Ishikawa (cell line): ENCODE measurements at regions not wholly inside any gene's neighbourhood (a gene's known extent, or its start where the extent isn't known, plus 50 kb on each side); places are given as distances from the start of the nearest gene placed in this dataset.

Experiments used
- CEBPB ChIP-seq: IDR thresholded peaks from 2 replicates; pipeline ENCODE4 v1.6.1; 2012
- CREB1 ChIP-seq: IDR thresholded peaks from 2 replicates; pipeline ENCODE4 v1.6.1; 2012; ENCODE audit warnings: low read depth
- EGR1 ChIP-seq: IDR thresholded peaks from 2 replicates; pipeline ENCODE4 v1.6.1; 2012
- EP300 ChIP-seq: IDR thresholded peaks from 2 replicates; pipeline ENCODE4 v1.6.1; 2012; ENCODE audit warnings: borderline replicate concordance
- FOXM1 ChIP-seq: IDR thresholded peaks from 2 replicates; pipeline ENCODE4 v1.6.1; 2012; ENCODE audit warnings: low read depth, borderline replicate concordance
- MAX ChIP-seq: IDR thresholded peaks from 2 replicates; pipeline ENCODE4 v1.6.1; 2012
- NFIC ChIP-seq: IDR thresholded peaks from 2 replicates; pipeline ENCODE4 v1.6.1; 2012
- RAD21 ChIP-seq: IDR thresholded peaks from 2 replicates; pipeline ENCODE4 v1.6.1; 2012; ENCODE audit warnings: low read depth
- REST ChIP-seq: IDR thresholded peaks from 2 replicates; pipeline ENCODE4 v1.6.1; 2012; ENCODE audit warnings: low read depth, mild to moderate bottlenecking
- TAF1 ChIP-seq: IDR thresholded peaks from 2 replicates; pipeline ENCODE4 v1.6.1; 2012; ENCODE audit warnings: low read depth, mild to moderate bottlenecking
- TCF12 ChIP-seq: IDR thresholded peaks from 2 replicates; pipeline ENCODE4 v1.6.1; 2012; ENCODE audit warnings: low read depth
- TEAD4 ChIP-seq: IDR thresholded peaks from 2 replicates; pipeline ENCODE4 v1.6.1; 2012
- YY1 ChIP-seq: IDR thresholded peaks from 2 replicates; pipeline ENCODE4 v1.6.1; 2012; ENCODE audit warnings: low read depth
- ZBTB7A ChIP-seq: IDR thresholded peaks from 2 replicates; pipeline ENCODE4 v1.6.1; 2012; ENCODE audit warnings: low read depth
- TF ChIP-seq, protein P1 (sequence below): IDR thresholded peaks from 2 replicates; pipeline ENCODE4 v1.6.1; 2012

DNA sequence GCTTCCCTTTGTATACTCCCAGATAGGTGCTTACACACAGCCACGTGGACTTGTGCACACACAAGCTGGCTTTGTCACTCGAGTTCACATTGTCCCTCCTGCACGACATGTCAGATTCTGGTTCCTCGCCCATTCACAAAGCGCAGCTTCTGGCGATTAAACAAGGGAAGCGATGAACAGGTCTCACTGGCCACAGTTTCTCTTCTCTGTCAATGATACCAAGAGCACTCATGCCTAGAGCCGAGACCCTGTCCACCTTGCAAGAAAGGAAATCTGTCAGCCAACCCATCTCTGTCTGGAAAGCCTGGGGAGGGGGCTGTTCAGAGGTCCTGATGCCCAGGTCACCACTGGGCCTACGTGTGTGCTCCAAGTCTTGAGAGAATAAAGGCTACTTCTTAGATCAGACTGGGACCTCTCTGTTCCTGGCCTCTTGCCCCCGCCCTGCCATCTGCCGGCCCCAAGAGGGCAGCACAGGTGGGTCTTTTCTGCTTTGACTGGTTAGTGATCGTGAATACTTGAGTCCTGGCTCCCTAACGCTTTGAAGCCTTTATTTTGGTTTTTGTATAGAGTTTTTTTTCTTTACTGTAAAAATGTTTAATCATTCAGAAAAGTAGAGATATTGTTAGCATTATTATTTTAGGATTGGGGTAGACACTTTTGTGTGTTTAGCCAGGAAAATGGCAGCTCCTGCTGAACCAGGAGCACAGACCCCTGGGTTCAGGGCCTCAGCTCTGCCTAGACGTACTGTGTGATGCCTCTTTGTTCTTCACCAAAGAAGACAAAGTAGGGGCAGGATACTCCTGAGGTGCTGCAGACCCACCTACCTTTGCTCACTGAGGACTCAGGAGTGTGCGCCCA is 104.7 kb downstream of the MRM1 start:
- TF ChIP-seq TCF12 (no peak), RAD21 (peak; percentile 80)

- no peak for TF ChIP-seq ZBTB7A
- 0 out of 2 replicates have a peak, but pooled peaks have one; percentile 38 for TF ChIP-seq FOXM1
- TF ChIP-seq NFIC, result peak; percentile 75; the same call in 1 of the 2 replicates
- no peak for TF ChIP-seq EGR1
- peak; percentile 84 for TF ChIP-seq CEBPB
- TF ChIP-seq EP300, result peak; percentile 43; the same call in 1 of the 2 replicates
- 0 out of 2 replicates have a peak, but pooled peaks have one; percentile 29 for TF ChIP-seq TEAD4
- peak; percentile 49; the same call in 1 of the 2 replicates for TF ChIP-seq TCF12
Observed at GRCh38 chr17:36707904-36708303, 106.5 kb downstream of the MRM1 start.

DNA sequence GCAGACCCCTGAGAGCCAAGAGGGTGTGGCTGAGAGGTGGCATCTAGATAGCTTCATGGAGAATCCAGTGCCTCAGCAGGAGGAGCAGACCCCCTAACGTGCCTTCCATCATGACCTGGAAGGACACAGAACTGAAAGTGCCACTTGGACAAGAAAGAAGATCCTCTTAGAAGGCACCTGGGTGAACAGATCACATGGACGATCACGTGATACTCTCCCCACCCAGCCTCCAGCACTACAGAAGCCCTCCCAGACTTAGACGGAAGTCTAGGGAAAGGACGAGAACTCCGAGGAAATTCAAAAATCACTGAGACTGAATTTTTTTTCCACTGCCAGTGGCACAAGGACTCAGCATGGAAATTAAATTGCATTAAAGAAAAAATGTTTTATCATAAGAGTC is 113.4 kb downstream of the MRM1 start:
- TF ChIP-seq, protein P1, sequence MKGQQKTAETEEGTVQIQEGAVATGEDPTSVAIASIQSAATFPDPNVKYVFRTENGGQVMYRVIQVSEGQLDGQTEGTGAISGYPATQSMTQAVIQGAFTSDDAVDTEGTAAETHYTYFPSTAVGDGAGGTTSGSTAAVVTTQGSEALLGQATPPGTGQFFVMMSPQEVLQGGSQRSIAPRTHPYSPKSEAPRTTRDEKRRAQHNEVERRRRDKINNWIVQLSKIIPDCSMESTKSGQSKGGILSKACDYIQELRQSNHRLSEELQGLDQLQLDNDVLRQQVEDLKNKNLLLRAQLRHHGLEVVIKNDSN, result peak; percentile 35
- no peak for TF ChIP-seq NFIC

DNA sequence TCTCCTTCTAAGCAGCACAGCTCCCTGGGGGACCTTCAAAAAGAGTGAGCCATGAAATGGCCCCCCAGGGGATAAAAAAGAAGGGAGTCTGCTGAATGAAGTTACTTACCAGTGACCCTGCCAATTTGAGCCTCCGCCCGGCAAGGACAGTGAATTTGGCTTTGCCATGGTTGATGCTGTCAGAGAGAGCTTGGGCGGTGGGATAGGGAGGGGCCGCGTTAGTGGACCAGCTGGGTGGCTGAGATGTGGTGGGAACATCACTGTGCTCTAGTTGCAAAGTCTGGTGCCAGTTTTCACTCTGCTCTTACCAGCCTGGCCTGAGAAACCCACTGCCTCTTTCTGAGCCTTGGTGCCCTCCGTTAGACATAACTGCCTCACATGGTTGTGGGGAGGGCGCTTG is 114.6 kb downstream of the MRM1 start:
- no peak for TF ChIP-seq EP300
- TF ChIP-seq CREB1, result no peak
- TF ChIP-seq MAX, result no peak
- no peak for TF ChIP-seq CEBPB
- TF ChIP-seq NFIC, result no peak
- TF ChIP-seq YY1, result no peak
- no peak for TF ChIP-seq REST
- no peak for TF ChIP-seq RAD21
- no peak for TF ChIP-seq EGR1
- TF ChIP-seq TCF12, result no peak
- no peak for TF ChIP-seq FOXM1
- TF ChIP-seq ZBTB7A, result no peak
- TF ChIP-seq TEAD4, result no peak
- no peak for TF ChIP-seq TAF1
- TF ChIP-seq, protein P1, result no peak

- TF ChIP-seq TAF1 (no peak), YY1 (no peak), REST (no peak), TCF12 (no peak), ZBTB7A (no peak), EGR1 (no peak)
- TF ChIP-seq, protein P1, result no peak
Observed at GRCh38 chr17:36717088-36717487, 115.7 kb downstream of the MRM1 start.

DNA sequence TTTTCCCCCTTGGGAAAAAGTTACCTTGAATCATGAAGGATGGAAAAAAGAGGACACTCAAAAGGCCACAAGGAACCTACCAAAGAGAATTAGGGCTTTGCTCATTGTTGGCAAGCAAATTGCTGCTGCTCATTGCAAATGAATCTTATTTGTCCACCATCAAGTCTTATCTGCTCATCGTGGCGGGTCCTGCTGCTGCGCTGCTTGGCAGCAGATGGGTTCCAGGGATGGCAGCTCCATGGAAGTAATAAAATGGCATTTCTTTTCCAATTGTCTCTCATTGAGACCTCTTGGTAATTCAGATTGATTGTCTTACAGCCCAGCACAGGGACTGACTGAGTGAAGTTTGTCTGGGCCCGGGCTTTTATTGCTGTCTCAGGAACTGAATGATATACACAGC is 118.7 kb downstream of the MRM1 start:
- no peak for TF ChIP-seq EGR1
- TF ChIP-seq MAX, result no peak
- no peak for TF ChIP-seq TEAD4
- TF ChIP-seq FOXM1, result no peak
- TF ChIP-seq YY1, result no peak
- TF ChIP-seq NFIC, result no peak
